ENCODE measurements at regions not wholly inside any gene's neighbourhood (a gene's known extent, or its start where the extent isn't known, plus 50 kb on each side); places are given as distances from the start of the nearest gene placed in this dataset.

- no peak for TF ChIP-seq CTCF (conservative IDR thresholded peaks at IDR 0.05; ENCODE audit: low read depth, low read length)
- TF ChIP-seq CEBPB (IDR thresholded peaks at IDR 0.05; ENCODE audit: low read depth, low read length): no peak
- no peak for TF ChIP-seq RFX5 (IDR thresholded peaks at IDR 0.05; ENCODE audit: low read depth, low read length)
- TF ChIP-seq POLR2A (IDR thresholded peaks at IDR 0.05; ENCODE audit: low read depth, low read length): no peak
- no peak for TF ChIP-seq RCOR1 (IDR thresholded peaks at IDR 0.05; ENCODE audit: insufficient replicate concordance, low read length)
- no peak for TF ChIP-seq BHLHE40 (IDR thresholded peaks at IDR 0.05; ENCODE audit: low read depth, low read length)
- no peak for TF ChIP-seq RAD21 (IDR thresholded peaks at IDR 0.05; ENCODE audit: low read length)
- no peak for TF ChIP-seq USF2 (IDR thresholded peaks at IDR 0.05; ENCODE audit: low read depth, low read length)
- TF ChIP-seq MXI1 (IDR thresholded peaks at IDR 0.05; ENCODE audit: borderline replicate concordance, low read depth, low read length): no peak
- no peak for TF ChIP-seq SMC3 (IDR thresholded peaks at IDR 0.05; ENCODE audit: low read depth, low read length)
Measured at GRCh38 chr17:70320673-70321345, 151.5 kb downstream of the KCNJ2 start.

Data from IMR-90 (cell line).